Fibroblast of lung (primary cell): ENCODE measurements at regions not wholly inside any gene's neighbourhood (a gene's known extent, or its start where the extent isn't known, plus 50 kb on each side); places are given as distances from the start of the nearest gene placed in this dataset.

Experiments used
- DNase-seq, 2 donors: peaks; one replicate each; pipeline versions ENCODE4 v3.0.0 to v3.0.0-alpha.2; 2010; ENCODE audit warnings: low read depth in 2 of 2
- H2AFZ ChIP-seq: 2 replicates; pipeline ENCODE4 v1.5.1; 2012; ENCODE audit warnings: low read length, control low read depth, inconsistent platforms
- H3K27ac ChIP-seq: 2 replicates; pipeline ENCODE4 v1.5.1; 2011; ENCODE audit warnings: low read length, control low read depth; ENCODE audit not compliant: insufficient read depth
- H3K27me3 ChIP-seq: 2 replicates; pipeline ENCODE4 v1.5.1; 2011; ENCODE audit warnings: mild to moderate bottlenecking, low read length; ENCODE audit not compliant: control insufficient read depth, insufficient read depth
- H3K36me3 ChIP-seq: 2 replicates; pipeline ENCODE4 v1.5.1; 2011; ENCODE audit warnings: low read length; ENCODE audit not compliant: control insufficient read depth, insufficient read depth
- H3K4me1 ChIP-seq: 2 replicates; pipeline ENCODE4 v1.5.1; 2011; ENCODE audit warnings: low read length; ENCODE audit not compliant: control insufficient read depth, insufficient read depth; ENCODE audit errors: extremely low read depth
- H3K4me2 ChIP-seq: 2 replicates; pipeline ENCODE4 v1.5.1; 2011; ENCODE audit warnings: low read length, control low read depth; ENCODE audit not compliant: insufficient read depth; ENCODE audit errors: extremely low read depth
- H3K4me3 ChIP-seq, 4 experiments: fragments of 200-600 bp in 1 of 4; sonication (generic) in 1 of 4; replicated peaks in 1 of 4; 2 replicates each; pipeline ENCODE4 v1.5.1; 2011 to 2016; ENCODE audit warnings: low read length in 4 of 4, low read depth in 3 of 4, mild to moderate bottlenecking in 3 of 4, control low read depth in 2 of 4, inconsistent platforms in 1 of 4, mixed read lengths in 1 of 4; ENCODE audit not compliant: insufficient read depth in 1 of 4; ENCODE audit errors: control extremely low read depth in 1 of 4
- H3K79me2 ChIP-seq: 2 replicates; pipeline ENCODE4 v1.5.1; 2012; ENCODE audit warnings: mild to moderate bottlenecking, low read length, inconsistent platforms; ENCODE audit not compliant: control insufficient read depth, insufficient read depth
- H3K9ac ChIP-seq: 2 replicates; pipeline ENCODE4 v1.5.1; 2011; ENCODE audit warnings: mild to moderate bottlenecking, low read length, control low read depth; ENCODE audit not compliant: insufficient read depth
- H3K9me3 ChIP-seq: 2 replicates; pipeline ENCODE4 v1.5.1; 2012; ENCODE audit warnings: low read depth, low read length; ENCODE audit not compliant: control insufficient read depth, insufficient read depth
- H4K20me1 ChIP-seq: 2 replicates; pipeline ENCODE4 v1.5.1; 2011; ENCODE audit warnings: low read length; ENCODE audit not compliant: control insufficient read depth, insufficient read depth; ENCODE audit errors: extremely low read depth
- CTCF ChIP-seq, 2 donors: IDR thresholded peaks in 1 of 2; conservative IDR thresholded peaks in 1 of 2; 1 replicate in 1 of 2; 2 replicates in 1 of 2; pipeline ENCODE4 v1.5.1; 2011 to 2012; ENCODE audit warnings: low read length in 2 of 2, control low read depth in 1 of 2, inconsistent platforms in 1 of 2, low read depth in 1 of 2, mild to moderate bottlenecking in 1 of 2
- EZH2 ChIP-seq: IDR thresholded peaks from 2 replicates; pipeline ENCODE4 v1.5.1; 2012; ENCODE audit warnings: low read length, control low read depth, mild to moderate bottlenecking; ENCODE audit errors: missing control alignments

- Histone ChIP-seq H2AFZ (no peak overlapping the region), H3K9ac (no peak overlapping the region), H3K4me1 (no peaks in the 10 kb centered on the region), H3K4me3 (no peak overlapping the region), H3K9me3 (no peaks in the 10 kb centered on the region), H3K27me3 (no peaks in the 10 kb centered on the region), H4K20me1 (no peaks in the 10 kb centered on the region), H3K4me2 (no peak overlapping the region), H3K79me2 (no peaks in the 10 kb centered on the region), H3K36me3 (no peaks in the 10 kb centered on the region), H3K27ac (no peak overlapping the region)
- no peak for DNase-seq
- no peak for TF ChIP-seq EZH2
- TF ChIP-seq CTCF (conservative IDR thresholded peaks at IDR 0.05 in 1 of 2, IDR thresholded peaks at IDR 0.05 in 1 of 2; ENCODE audit: low read depth in 1 of 2, low read length in 2 of 2), result no peak
Measured at GRCh38 chr6:81238390-81238789, 514.1 kb downstream of the TENT5A start.

DNA sequence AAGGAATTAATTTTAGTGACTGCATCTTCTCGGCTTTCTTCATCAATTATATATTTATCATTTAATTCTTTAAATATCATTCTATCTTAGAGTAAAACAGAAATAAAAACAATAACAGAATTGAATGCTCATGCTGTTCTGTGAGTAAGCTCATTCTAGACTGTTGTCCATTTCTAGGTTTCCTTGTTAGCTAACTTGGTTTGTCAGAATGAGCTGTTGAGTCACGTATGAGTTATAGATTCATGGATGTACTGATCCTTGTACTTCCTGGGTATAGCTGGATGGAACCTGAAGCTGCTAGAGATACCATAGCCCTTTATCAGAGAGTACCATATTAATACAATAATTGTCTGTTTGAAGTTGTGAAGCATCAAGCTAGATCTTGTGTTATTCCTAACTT lies 515.3 kb downstream of the TENT5A start:
- Histone ChIP-seq H4K20me1 (no peaks in the 10 kb centered on the region), H3K4me2 (no peak overlapping the region), H3K27ac (no peak overlapping the region), H3K4me3 (no peak overlapping the region), H3K4me1 (no peaks in the 10 kb centered on the region), H2AFZ (no peak overlapping the region), H3K36me3 (no peaks in the 10 kb centered on the region), H3K79me2 (no peaks in the 10 kb centered on the region), H3K27me3 (no peaks in the 10 kb centered on the region), H3K9me3 (no peaks in the 10 kb centered on the region), H3K9ac (no peak overlapping the region)
- DNase-seq, result no peak
- TF ChIP-seq CTCF (conservative IDR thresholded peaks at IDR 0.05 in 1 of 2, IDR thresholded peaks at IDR 0.05 in 1 of 2; ENCODE audit: low read depth in 1 of 2, low read length in 2 of 2) (no peak), EZH2 (no peak)

DNA sequence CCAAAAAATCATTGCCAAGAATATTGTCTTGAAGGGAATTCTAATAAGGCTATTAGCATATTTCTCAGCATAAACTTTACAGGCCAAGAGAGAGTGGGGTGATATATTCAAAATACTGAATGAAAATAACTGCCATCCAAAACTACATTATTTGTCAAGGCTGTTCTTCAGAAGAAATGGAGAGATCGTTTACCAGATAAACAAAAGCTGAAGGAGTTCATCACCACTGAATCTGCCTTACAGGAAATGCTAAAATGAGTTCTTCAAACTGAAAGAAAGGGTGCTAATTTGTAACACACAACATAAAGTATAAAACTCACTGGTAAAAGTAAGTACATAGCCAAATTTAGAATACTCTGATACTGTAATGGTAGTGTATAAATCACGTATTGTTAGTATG lies 517.0 kb downstream of the TENT5A start:
- no peaks in the 10 kb centered on the region for H3K27me3 ChIP-seq
- H3K4me3 ChIP-seq, result no peak overlapping the region
- H3K36me3 ChIP-seq, result no peaks in the 10 kb centered on the region
- no peak overlapping the region for H2AFZ ChIP-seq
- no peaks in the 10 kb centered on the region for H3K79me2 ChIP-seq
- no peak overlapping the region for H3K9ac ChIP-seq
- no peak overlapping the region for H3K27ac ChIP-seq
- DNase-seq, result no peak
- no peak overlapping the region for H3K4me2 ChIP-seq
- no peak for TF ChIP-seq EZH2
- no peak for TF ChIP-seq CTCF (conservative IDR thresholded peaks at IDR 0.05 in 1 of 2, IDR thresholded peaks at IDR 0.05 in 1 of 2; ENCODE audit: low read depth in 1 of 2, low read length in 2 of 2)
- H4K20me1 ChIP-seq, result no peaks in the 10 kb centered on the region
- H3K4me1 ChIP-seq, result no peaks in the 10 kb centered on the region
- H3K9me3 ChIP-seq, result no peaks in the 10 kb centered on the region
